DMS53 treated with DMSO at 0.1 percent for 48 hours (cell line): ENCODE measurements at regions not wholly inside any gene's neighbourhood (a gene's known extent, or its start where the extent isn't known, plus 50 kb on each side); places are given as distances from the start of the nearest gene placed in this dataset.
"Not testable (repeated sequence)": the region's sequence is repeated elsewhere in the genome, so short reads cannot be mapped to it uniquely, and the experiment has no call there.

ENCODE experiments used
- DNase-seq: peaks from one replicate; lab custom pipeline; 2025; ENCODE audit not compliant: unreplicated experiment; lab: John Stamatoyannopoulos, UW

GRCh38 chr2:48043131-48043700 is 136.9 kb upstream of the FBXO11 start:
- DNase-seq = no peak

- no peak for DNase-seq
These were observed 137.4 kb upstream of the FBXO11 start for GRCh38 chr2:48043746-48044145.

- no peak for DNase-seq
These were observed 139.3 kb upstream of the FBXO11 start for GRCh38 chr2:48045613-48046012.

GRCh38 chr2:48048476-48049171 is 142.3 kb upstream of the FBXO11 start:
- no peak for DNase-seq

GRCh38 chr2:48049371-48049770 is 143.1 kb upstream of the FBXO11 start:
- no peak for DNase-seq

- no peak for DNase-seq
These were observed 144.4 kb upstream of the FBXO11 start for GRCh38 chr2:48050711-48051110.

- DNase-seq = no peak
These were observed 153.7 kb upstream of the FBXO11 start for GRCh38 chr2:48059975-48060374.

- not testable (repeated sequence) for DNase-seq
These were observed 155.4 kb upstream of the FBXO11 start for GRCh38 chr2:48061656-48062055.

- DNase-seq = no peak
These were observed 158.8 kb upstream of the FBXO11 start for GRCh38 chr2:48065096-48065495.

- no peak for DNase-seq
These were observed 159.7 kb upstream of the FBXO11 start for GRCh38 chr2:48066000-48066399.

- DNase-seq = no peak
These were observed 163.5 kb upstream of the FBXO11 start for GRCh38 chr2:48069769-48070168.

GRCh38 chr2:48070415-48070814 is 164.1 kb upstream of the FBXO11 start:
- DNase-seq = no peak

- DNase-seq = peak; percentile 7
These were observed 166.3 kb upstream of the FBXO11 start for GRCh38 chr2:48072583-48072982.

- DNase-seq = no peak
These were observed 169.3 kb upstream of the FBXO11 start for GRCh38 chr2:48075631-48076030.

- DNase-seq = no peak
These were observed 174.4 kb upstream of the FBXO11 start for GRCh38 chr2:48080534-48081316.

- no peak for DNase-seq
These were observed 175.0 kb upstream of the FBXO11 start for GRCh38 chr2:48081317-48081628.

- no peak for DNase-seq
These were observed 179.6 kb upstream of the FBXO11 start for GRCh38 chr2:48085888-48086287.

GRCh38 chr2:48088994-48089393 is 182.7 kb upstream of the FBXO11 start:
- no peak for DNase-seq

GRCh38 chr2:48089644-48090043 is 183.3 kb upstream of the FBXO11 start:
- DNase-seq = no peak

GRCh38 chr2:48092846-48093803 is 186.8 kb upstream of the FBXO11 start:
- no peak for DNase-seq

- DNase-seq = not testable (repeated sequence)
These were observed 190.5 kb upstream of the FBXO11 start for GRCh38 chr2:48096765-48097164.
